ENCODE measurements at regions not wholly inside any gene's neighbourhood (a gene's known extent, or its start where the extent isn't known, plus 50 kb on each side); places are given as distances from the start of the nearest gene placed in this dataset.

DNA sequence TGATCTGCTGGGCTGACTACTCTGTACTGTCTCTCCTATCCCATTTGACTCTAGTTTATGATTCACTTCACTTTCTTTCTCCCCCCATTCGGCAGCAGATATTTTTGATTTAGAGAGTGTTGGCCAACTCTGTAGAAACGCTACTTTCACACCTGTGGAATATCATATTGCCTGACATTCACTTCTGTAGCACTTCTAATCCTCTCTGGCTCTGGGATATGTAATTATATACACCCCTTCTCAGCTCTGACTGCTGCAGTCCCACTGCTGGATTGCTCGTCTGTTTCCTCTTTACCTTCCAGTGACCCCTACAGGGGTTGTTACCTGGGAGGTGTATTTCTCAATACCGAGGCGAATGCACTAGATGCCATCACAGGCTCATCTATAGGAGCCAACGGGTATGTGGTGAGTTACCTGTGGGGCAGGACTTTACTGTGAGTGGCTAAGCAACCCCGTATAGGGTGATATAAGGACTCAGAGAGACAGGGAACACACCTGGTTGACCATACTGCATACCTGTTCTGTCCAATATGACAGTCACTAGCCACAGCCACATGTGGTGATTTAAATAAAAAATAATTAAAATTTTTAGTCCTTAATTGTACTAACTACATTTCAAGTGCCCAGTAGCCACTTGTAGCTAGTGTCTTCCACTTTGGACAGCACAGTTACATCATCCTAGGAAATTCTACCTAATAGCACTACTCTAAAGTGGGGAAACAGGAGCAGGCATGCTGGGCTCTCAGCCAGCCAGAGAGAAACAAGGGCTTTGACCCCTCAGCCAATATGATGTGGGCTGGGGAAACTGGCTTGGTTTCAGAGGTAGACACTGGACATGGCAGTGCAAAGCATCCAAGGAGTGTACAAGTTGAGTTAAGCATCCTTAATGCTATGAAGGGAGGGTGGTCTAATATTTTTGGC, 95.0 kb downstream of the C12orf75 start:
- H3K27me3 ChIP-seq (ENCODE audit: control insufficient read depth in 1 of 2, insufficient read depth in 2 of 2, low read length in 2 of 2), result no peaks in the 10 kb centered on the region
- no peak for ATAC-seq
- no peaks in the 10 kb centered on the region for H4K20me1 ChIP-seq (ENCODE audit: insufficient read depth, low read length)
- no peak overlapping the region for H3K4me3 ChIP-seq (replicated peaks in 1 of 3; ENCODE audit: insufficient read depth in 1 of 3, low read depth in 2 of 3, low read length in 3 of 3)
- no peaks in the 10 kb centered on the region for H3K4me1 ChIP-seq (ENCODE audit: insufficient read depth, low read length)
- in situ Hi-C loops (cut with HindIII; ENCODE audit: extremely low pct_ligation_motif_present, low pct_unique_long_range_greater_than_20kb), result loop anchor here (10.0 kb wide), 2 partner anchors 719 to 799 kb away; no protein-coding TSS in a partner anchor
- no peaks in the 10 kb centered on the region for H3K79me2 ChIP-seq (ENCODE audit: insufficient read depth, low read length)
- H3K36me3 ChIP-seq (replicated peaks in 1 of 2; ENCODE audit: control insufficient read depth in 1 of 2, insufficient read depth in 2 of 2, low read length in 2 of 2), result no peaks in the 10 kb centered on the region
- no peak overlapping the region for H2AFZ ChIP-seq (ENCODE audit: low read length)
- H3K4me2 ChIP-seq (ENCODE audit: low read depth, low read length), result no peak overlapping the region
- ChIA-PET CTCF (ENCODE audit: low intra/inter-chr PET ratio, low total read pairs) (no interaction called here), POLR2A (no interaction called here)
- H3K27ac ChIP-seq (ENCODE audit: extremely low read length, insufficient read depth, low read length), result no peak overlapping the region
- no peak overlapping the region for H3K9ac ChIP-seq (ENCODE audit: insufficient read depth, low read depth, low read length)
- DNase-seq (ENCODE audit: low spot score), result no peak
- no peak for FAIRE-seq
- intact Hi-C loops (cut with micrococcal nuclease; ENCODE audit: unreplicated experiment), result loop anchor here (10.0 kb wide), 1 partner anchor 919 kb away; no protein-coding TSS in a partner anchor
- no TSS peak for BruUV-seq (replicated peaks)
- WGBS (ENCODE audit: low lambda C conversion rate), result 24% methylated on average over 7 of the region's 7 CpGs
- no peak for TF ChIP-seq ZNF251 (CRISPR knock-in tag; IDR thresholded peaks at IDR 0.05)
- TF ChIP-seq, protein P1, sequence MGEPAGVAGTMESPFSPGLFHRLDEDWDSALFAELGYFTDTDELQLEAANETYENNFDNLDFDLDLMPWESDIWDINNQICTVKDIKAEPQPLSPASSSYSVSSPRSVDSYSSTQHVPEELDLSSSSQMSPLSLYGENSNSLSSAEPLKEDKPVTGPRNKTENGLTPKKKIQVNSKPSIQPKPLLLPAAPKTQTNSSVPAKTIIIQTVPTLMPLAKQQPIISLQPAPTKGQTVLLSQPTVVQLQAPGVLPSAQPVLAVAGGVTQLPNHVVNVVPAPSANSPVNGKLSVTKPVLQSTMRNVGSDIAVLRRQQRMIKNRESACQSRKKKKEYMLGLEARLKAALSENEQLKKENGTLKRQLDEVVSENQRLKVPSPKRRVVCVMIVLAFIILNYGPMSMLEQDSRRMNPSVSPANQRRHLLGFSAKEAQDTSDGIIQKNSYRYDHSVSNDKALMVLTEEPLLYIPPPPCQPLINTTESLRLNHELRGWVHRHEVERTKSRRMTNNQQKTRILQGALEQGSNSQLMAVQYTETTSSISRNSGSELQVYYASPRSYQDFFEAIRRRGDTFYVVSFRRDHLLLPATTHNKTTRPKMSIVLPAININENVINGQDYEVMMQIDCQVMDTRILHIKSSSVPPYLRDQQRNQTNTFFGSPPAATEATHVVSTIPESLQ (CRISPR knock-in tag; conservative IDR thresholded peaks at IDR 0.05), result no peak
- no peak for TF ChIP-seq ZC3H13 (CRISPR knock-in tag; IDR thresholded peaks at IDR 0.05)
- TF ChIP-seq ZNF737 (CRISPR knock-in tag; IDR thresholded peaks at IDR 0.05; ENCODE audit: borderline replicate concordance), result no peak
- TF ChIP-seq, protein P2, sequence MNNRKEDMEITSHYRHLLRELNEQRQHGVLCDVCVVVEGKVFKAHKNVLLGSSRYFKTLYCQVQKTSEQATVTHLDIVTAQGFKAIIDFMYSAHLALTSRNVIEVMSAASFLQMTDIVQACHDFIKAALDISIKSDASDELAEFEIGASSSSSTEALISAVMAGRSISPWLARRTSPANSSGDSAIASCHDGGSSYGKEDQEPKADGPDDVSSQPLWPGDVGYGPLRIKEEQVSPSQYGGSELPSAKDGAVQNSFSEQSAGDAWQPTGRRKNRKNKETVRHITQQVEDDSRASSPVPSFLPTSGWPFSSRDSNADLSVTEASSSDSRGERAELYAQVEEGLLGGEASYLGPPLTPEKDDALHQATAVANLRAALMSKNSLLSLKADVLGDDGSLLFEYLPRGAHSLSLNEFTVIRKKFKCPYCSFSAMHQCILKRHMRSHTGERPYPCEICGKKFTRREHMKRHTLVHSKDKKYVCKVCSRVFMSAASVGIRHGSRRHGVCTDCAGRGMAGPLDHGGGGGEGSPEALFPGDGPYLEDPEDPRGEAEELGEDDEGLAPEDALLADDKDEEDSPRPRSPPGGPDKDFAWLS (CRISPR knock-in tag; IDR thresholded peaks at IDR 0.05; ENCODE audit: borderline replicate concordance), result no peak
- no peak for TF ChIP-seq CCAR2 (optimal IDR thresholded peaks at IDR 0.05; ENCODE audit: low read depth, low read length)
- TF ChIP-seq RFXAP (CRISPR knock-in tag; IDR thresholded peaks at IDR 0.05; ENCODE audit: borderline replicate concordance), result no peak
- TF ChIP-seq MEF2D (CRISPR knock-in tag; IDR thresholded peaks at IDR 0.05), result no peak
- TF ChIP-seq ASH2L (IDR thresholded peaks at IDR 0.05; ENCODE audit: insufficient read length, low read depth, low read length), result no peak
- TF ChIP-seq ZNF337 (CRISPR knock-in tag; IDR thresholded peaks at IDR 0.05; ENCODE audit: borderline replicate concordance, low read depth), result no peak
- TF ChIP-seq TMF1 (CRISPR knock-in tag; IDR thresholded peaks at IDR 0.05; ENCODE audit: low read depth), result no peak
- no peak for TF ChIP-seq NBN (conservative IDR thresholded peaks at IDR 0.05)
- no peak for TF ChIP-seq ZNF30 (CRISPR knock-in tag; IDR thresholded peaks at IDR 0.05)
- TF ChIP-seq NKX3-1 (CRISPR knock-in tag; IDR thresholded peaks at IDR 0.05), result no peak
- TF ChIP-seq, protein P3, sequence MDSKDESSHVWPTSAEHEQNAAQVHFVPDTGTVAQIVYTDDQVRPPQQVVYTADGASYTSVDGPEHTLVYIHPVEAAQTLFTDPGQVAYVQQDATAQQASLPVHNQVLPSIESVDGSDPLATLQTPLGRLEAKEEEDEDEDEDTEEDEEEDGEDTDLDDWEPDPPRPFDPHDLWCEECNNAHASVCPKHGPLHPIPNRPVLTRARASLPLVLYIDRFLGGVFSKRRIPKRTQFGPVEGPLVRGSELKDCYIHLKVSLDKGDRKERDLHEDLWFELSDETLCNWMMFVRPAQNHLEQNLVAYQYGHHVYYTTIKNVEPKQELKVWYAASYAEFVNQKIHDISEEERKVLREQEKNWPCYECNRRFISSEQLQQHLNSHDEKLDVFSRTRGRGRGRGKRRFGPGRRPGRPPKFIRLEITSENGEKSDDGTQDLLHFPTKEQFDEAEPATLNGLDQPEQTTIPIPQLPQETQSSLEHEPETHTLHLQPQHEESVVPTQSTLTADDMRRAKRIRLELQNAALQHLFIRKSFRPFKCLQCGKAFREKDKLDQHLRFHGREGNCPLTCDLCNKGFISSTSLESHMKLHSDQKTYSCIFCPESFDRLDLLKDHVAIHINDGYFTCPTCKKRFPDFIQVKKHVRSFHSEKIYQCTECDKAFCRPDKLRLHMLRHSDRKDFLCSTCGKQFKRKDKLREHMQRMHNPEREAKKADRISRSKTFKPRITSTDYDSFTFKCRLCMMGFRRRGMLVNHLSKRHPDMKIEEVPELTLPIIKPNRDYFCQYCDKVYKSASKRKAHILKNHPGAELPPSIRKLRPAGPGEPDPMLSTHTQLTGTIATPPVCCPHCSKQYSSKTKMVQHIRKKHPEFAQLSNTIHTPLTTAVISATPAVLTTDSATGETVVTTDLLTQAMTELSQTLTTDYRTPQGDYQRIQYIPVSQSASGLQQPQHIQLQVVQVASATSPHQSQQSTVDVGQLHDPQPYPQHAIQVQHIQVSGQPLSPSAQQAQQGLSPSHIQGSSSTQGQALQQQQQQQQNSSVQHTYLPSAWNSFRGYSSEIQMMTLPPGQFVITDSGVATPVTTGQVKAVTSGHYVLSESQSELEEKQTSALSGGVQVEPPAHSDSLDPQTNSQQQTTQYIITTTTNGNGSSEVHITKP (CRISPR knock-in tag; IDR thresholded peaks at IDR 0.05; ENCODE audit: low read depth), result no peak
- H3K9me3 ChIP-seq (ENCODE audit: low read length), result no peaks in the 10 kb centered on the region
